ENCODE measurements at regions not wholly inside any gene's neighbourhood (a gene's known extent, or its start where the extent isn't known, plus 50 kb on each side); places are given as distances from the start of the nearest gene placed in this dataset. TPM values are rescaled to one million over a fixed set of nuclear protein-coding genes. Genes with fewer than 3 reads are reported as not detected.

GRCh38 chr16:87250431-87250960, 66.7 kb downstream of the C16orf95 start:
- intact Hi-C loops (cut with DNase I): no loop called here
- Histone ChIP-seq H3K27ac (no peak overlapping the region), H3K4me1 (no peaks in the 10 kb centered on the region), H3K36me3 (no peaks in the 10 kb centered on the region), H3K9me3 (no peaks in the 10 kb centered on the region), H3K27me3 (no peaks in the 10 kb centered on the region), H3K4me3 (no peak overlapping the region)
- TF ChIP-seq POLR2AphosphoS5 (IDR thresholded peaks at IDR 0.05; ENCODE audit: insufficient read depth in 1 of 2, low read depth in 1 of 2) (no peak), CTCF (IDR thresholded peaks at IDR 0.05) (no peak), POLR2A (IDR thresholded peaks at IDR 0.05) (no peak)
- no peak for DNase-seq (ENCODE audit: extremely low spot score in 2 of 2)

- TF ChIP-seq CTCF (IDR thresholded peaks at IDR 0.05) (no peak), POLR2AphosphoS5 (IDR thresholded peaks at IDR 0.05; ENCODE audit: insufficient read depth in 1 of 2, low read depth in 1 of 2) (no peak), POLR2A (IDR thresholded peaks at IDR 0.05) (no peak)
- DNase-seq (ENCODE audit: extremely low spot score in 2 of 2): no peak
- H3K9me3 ChIP-seq: no peaks in the 10 kb centered on the region
- H3K36me3 ChIP-seq: no peaks in the 10 kb centered on the region
- H3K4me3 ChIP-seq: no peak overlapping the region
- intact Hi-C loops (cut with DNase I): no loop called here
- H3K27ac ChIP-seq: no peak overlapping the region
- no peaks in the 10 kb centered on the region for H3K4me1 ChIP-seq
- H3K27me3 ChIP-seq: no peaks in the 10 kb centered on the region
Measured at GRCh38 chr16:87252269-87252970, 64.8 kb downstream of the C16orf95 start.

Small RNAs in the stretch of these regions (small RNA-seq; reads per million reads assigned to genes)
- not detected for gene AC093519.1

All from vagina (tissue), 2 donors.